ENCODE measurements at regions not wholly inside any gene's neighbourhood (a gene's known extent, or its start where the extent isn't known, plus 50 kb on each side); places are given as distances from the start of the nearest gene placed in this dataset.

DNA sequence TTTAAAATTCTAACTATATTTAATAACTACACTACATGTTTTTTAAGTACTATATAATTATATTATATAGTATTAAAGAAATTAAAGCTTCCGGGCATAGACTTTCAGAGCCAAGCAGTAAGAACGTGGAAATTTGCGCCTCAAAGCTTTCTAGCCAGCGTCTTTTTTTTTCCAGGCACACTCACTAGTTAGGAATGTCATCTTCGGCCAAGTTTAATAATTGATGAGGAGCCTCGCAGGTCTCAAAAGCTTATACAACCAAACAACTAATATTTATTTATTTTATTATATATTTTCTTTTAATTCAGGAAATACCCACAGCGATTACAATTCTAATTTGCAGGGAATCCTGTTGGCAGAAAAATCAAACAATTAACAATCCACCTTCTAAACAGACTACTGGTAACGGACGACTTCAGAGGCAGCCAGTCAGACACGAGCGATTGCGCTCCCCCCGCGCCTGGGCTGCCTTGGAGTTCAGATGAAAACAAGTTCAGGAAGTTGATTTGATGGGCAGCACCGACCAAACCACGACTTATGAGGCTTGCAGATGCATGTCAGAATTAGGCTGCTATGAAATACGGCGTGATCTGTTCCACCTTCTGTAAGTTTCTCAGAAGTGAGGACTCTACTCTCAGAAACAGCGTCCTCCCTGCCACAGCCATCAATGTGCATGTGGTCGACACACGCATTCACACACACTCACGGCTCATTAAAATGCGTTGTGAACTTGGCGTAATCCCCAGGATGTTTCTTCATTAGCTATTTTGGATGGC lies 431.8 kb upstream of the MGMT start:
- Mint-ChIP-seq H3K4me3 (ENCODE audit: unreplicated experiment) (no peak overlapping the region), H3K36me3 (ENCODE audit: unreplicated experiment) (no peaks in the 10 kb centered on the region), H3K9me3 (ENCODE audit: unreplicated experiment) (peaks cover 2% of the 10 kb centered on the region), H3K27ac (ENCODE audit: unreplicated experiment) (no peak overlapping the region), H3K4me1 (ENCODE audit: low read depth, unreplicated experiment) (peaks cover 52% of the 10 kb centered on the region), H3K27me3 (ENCODE audit: unreplicated experiment) (peaks cover 4% of the 10 kb centered on the region)
- TF ChIP-seq, protein P1, sequence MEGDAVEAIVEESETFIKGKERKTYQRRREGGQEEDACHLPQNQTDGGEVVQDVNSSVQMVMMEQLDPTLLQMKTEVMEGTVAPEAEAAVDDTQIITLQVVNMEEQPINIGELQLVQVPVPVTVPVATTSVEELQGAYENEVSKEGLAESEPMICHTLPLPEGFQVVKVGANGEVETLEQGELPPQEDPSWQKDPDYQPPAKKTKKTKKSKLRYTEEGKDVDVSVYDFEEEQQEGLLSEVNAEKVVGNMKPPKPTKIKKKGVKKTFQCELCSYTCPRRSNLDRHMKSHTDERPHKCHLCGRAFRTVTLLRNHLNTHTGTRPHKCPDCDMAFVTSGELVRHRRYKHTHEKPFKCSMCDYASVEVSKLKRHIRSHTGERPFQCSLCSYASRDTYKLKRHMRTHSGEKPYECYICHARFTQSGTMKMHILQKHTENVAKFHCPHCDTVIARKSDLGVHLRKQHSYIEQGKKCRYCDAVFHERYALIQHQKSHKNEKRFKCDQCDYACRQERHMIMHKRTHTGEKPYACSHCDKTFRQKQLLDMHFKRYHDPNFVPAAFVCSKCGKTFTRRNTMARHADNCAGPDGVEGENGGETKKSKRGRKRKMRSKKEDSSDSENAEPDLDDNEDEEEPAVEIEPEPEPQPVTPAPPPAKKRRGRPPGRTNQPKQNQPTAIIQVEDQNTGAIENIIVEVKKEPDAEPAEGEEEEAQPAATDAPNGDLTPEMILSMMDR (IDR thresholded peaks at IDR 0.05; ENCODE audit: partially characterized antibody, unreplicated experiment) = no peak
- DNase-seq = no peak

DNA sequence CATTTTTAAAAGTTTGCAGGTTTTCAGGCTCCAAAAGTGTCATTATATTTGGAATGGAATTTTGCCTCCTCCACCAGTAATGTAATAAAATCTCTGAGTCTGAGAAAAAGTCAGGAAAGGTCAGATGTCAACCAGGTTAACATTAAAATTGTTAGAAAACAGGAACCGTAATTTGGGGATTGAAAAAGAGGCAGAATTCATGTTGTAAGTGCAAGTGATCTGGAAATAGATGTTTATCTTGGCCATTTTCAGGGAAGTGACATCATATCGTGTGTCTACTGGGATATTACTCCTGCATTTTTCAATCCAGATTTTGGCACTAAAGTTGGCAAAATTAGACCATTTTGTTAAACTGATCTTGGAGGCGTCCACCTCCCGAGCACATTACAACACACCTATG lies 428.5 kb upstream of the MGMT start:
- H3K4me3 Mint-ChIP-seq (ENCODE audit: unreplicated experiment) = no peak overlapping the region
- no peak overlapping the region for H3K27ac Mint-ChIP-seq (ENCODE audit: unreplicated experiment)
- H3K4me1 Mint-ChIP-seq (ENCODE audit: low read depth, unreplicated experiment) = peaks cover 32% of the 10 kb centered on the region
- peaks cover 4% of the 10 kb centered on the region for H3K27me3 Mint-ChIP-seq (ENCODE audit: unreplicated experiment)
- H3K9me3 Mint-ChIP-seq (ENCODE audit: unreplicated experiment) = peaks cover 2% of the 10 kb centered on the region
- H3K36me3 Mint-ChIP-seq (ENCODE audit: unreplicated experiment) = no peaks in the 10 kb centered on the region
- TF ChIP-seq, protein P1 (IDR thresholded peaks at IDR 0.05; ENCODE audit: partially characterized antibody, unreplicated experiment) = no peak
- no peak for DNase-seq

DNA sequence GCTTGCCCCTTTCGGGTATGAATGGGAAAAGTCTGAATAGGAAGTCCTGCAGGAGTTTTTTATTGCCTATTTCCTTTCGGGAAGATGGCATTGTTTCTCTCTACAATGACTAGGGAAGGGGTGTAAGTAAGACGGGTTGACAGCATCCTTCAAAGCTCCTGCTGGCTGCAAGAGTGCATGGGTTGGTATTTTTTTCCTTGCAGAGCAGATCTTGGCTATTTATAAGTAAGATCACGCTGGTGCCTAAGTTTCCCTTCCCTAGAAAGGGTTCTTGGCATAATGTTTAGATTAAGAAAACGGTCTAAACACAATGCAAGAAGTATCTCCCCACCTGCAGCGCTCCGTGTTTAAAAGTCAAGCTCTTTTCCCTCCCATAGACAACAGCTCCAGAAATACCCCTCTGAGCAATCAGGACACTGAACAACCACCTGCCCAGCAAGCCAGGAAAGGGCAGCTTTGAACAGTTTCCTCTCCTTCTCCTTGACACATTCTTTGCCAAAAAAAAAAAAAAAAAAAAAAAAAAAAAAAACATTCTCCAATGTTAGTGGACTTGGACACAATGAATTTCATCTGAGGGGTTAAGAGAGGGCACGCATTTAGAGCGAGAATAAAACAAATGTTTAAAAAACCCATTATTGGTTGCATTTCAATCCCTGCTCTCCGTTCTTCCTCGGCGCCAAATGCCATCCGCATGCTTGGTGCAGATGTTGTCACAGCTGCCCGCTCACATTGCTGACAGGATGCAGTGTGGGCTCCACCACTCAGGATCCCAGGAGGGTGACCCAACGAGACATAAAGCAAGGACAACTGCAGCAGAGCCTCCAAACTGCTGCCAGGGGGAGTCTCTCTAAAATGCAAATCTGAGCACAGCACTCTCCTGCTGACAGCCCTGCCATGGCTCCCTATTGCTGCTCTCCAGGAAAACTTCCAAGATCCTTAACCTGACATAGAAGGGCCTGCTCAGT lies 427.4 kb upstream of the MGMT start:
- DNase-seq = no peak
- Mint-ChIP-seq H3K27ac (ENCODE audit: unreplicated experiment) (peak overlapping the region; percentile 53), H3K4me1 (ENCODE audit: low read depth, unreplicated experiment) (peaks cover 30% of the 10 kb centered on the region), H3K36me3 (ENCODE audit: unreplicated experiment) (no peaks in the 10 kb centered on the region), H3K27me3 (ENCODE audit: unreplicated experiment) (peaks cover 4% of the 10 kb centered on the region), H3K9me3 (ENCODE audit: unreplicated experiment) (peaks cover 2% of the 10 kb centered on the region), H3K4me3 (ENCODE audit: unreplicated experiment) (peak overlapping the region; percentile 28)
- TF ChIP-seq, protein P1 (IDR thresholded peaks at IDR 0.05; ENCODE audit: partially characterized antibody, unreplicated experiment) = no peak

DNA sequence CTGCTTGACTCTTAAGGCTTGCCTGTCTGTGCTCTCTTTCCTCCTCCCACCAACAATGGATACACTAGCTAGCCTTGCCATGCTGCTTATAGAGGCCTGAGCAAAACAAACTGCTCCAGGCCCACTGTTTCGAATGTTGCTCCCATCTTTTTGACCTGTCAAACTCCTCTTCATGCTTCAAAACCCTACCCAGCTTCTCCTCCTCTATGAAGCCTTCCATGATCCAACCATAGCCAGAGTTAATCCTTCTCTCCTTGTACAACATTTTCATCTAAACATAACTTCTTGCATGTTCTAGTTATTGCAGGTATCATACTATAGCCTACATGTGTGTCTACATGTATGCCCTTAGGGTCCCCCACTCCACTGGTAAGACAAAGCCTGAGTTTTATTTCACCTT lies 426.7 kb upstream of the MGMT start:
- Mint-ChIP-seq H3K4me3 (ENCODE audit: unreplicated experiment) (no peak overlapping the region), H3K4me1 (ENCODE audit: low read depth, unreplicated experiment) (peaks cover 31% of the 10 kb centered on the region), H3K27ac (ENCODE audit: unreplicated experiment) (peak overlapping the region; percentile 3), H3K27me3 (ENCODE audit: unreplicated experiment) (peaks cover 6% of the 10 kb centered on the region), H3K36me3 (ENCODE audit: unreplicated experiment) (no peaks in the 10 kb centered on the region), H3K9me3 (ENCODE audit: unreplicated experiment) (peaks cover 3% of the 10 kb centered on the region)
- TF ChIP-seq, protein P1 (IDR thresholded peaks at IDR 0.05; ENCODE audit: partially characterized antibody, unreplicated experiment) = no peak
- DNase-seq = no peak
